NCI-H2196 treated with DMSO at 0.1 percent for 48 hours (cell line): ENCODE measurements at regions not wholly inside any gene's neighbourhood (a gene's known extent, or its start where the extent isn't known, plus 50 kb on each side); places are given as distances from the start of the nearest gene placed in this dataset.

Experiments
- DNase-seq: peaks from one replicate; lab custom pipeline; 2025; ENCODE audit not compliant: unreplicated experiment; lab: John Stamatoyannopoulos, UW

DNA sequence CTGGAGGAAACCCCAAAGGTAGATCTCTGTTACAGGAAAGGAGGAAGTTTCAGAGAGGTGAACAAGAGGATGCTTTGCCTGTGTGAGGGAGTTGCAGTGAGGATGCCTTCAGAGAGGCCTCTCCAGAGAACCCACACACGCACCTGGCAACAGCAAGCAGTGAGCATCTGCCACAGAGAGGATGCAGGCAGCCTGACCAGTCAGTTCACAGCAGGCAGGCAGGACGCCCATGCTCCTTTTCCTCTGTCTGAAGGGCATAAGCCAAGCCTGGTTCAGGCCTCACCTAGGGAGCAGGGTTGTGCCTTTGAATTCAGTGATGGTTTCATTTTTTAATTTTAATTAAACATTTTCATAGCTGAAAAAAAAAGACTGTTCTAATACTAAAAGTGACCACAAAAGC lies 346.0 kb upstream of the MARCKS start:
- DNase-seq: no peak

GRCh38 chr6:113512576-113512975 lies 344.6 kb upstream of the MARCKS start:
- DNase-seq: no peak

GRCh38 chr6:113513086-113513485 lies 344.1 kb upstream of the MARCKS start:
- DNase-seq: no peak

- no peak for DNase-seq
Observed at GRCh38 chr6:113522376-113522775, 334.8 kb upstream of the MARCKS start.

DNA sequence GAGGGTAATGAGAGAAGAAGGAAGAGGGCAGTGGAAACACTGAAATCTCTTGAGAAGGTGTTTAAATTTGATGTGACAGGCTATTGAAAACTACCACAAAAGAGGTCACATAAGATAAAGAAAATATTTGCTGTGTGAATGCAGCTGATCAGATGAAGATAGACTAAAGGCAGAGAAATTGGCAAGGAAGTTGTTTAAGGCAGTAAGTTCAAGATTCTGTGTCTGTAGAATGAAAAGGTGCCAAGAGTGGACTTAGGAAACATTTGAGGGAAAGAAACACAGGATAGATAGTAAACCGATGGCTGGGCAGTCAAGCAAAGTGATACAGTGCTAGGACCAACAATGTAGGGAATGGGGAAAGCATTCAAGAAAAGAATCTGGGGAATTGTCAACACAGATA lies 332.3 kb upstream of the MARCKS start:
- DNase-seq: no peak

DNA sequence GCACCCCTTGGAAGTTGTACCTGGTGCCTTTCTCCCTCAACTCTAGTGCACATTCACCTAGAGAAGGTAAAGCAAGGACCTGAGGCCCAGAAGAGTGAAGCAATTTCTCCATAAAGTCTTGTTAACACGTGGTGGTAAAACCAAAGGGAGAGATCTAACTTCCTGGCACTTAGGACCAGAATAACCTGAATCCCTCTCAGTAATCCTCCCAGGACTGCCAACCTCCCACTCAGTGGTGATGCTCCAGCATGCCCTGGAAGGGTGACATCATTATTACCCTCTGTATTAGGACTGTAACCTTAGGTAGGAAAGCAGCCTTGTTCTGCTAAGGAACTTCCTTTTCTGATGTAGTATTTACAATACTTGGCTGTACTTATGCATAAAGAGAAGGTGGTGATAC lies 330.6 kb upstream of the MARCKS start:
- DNase-seq: no peak

DNA sequence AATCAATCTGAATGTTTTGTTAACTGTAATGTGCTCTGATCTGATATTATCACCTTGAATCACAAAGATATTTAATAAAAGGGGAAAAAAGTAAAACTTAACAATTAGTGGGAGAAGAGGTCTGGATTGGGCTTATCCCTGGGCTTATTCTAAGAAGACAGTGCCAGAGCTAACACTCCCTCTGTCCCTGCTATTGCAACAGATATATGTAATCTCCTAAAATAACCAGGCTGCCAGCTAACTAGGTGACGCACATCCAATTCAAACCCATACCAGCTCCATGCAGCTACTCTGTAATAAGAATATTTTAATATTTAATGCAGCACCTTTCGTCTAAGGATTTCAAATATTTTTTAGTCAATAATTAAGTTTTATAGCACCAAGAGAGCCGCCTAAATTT lies 330.1 kb upstream of the MARCKS start:
- no peak for DNase-seq

GRCh38 chr6:113528111-113528510 lies 329.0 kb upstream of the MARCKS start:
- no peak for DNase-seq

DNA sequence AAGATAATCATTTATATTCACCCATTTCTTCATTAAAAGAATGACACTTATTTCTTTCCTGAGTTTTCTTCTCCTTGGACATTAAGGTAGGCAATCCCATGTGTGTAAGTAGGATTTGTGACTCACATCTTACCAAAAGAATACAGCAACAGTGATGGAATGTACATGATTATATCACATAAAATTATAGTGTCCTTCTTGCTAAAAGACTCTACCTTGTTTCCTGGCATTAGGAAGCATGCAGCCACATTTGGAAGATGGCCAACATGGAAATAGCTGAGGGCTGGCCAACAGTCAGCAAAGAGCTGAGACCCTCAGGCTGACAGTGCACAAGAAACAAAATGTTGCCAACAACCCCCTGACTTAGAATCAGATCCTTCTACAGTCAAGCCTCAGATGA lies 327.9 kb upstream of the MARCKS start:
- DNase-seq: no peak

DNA sequence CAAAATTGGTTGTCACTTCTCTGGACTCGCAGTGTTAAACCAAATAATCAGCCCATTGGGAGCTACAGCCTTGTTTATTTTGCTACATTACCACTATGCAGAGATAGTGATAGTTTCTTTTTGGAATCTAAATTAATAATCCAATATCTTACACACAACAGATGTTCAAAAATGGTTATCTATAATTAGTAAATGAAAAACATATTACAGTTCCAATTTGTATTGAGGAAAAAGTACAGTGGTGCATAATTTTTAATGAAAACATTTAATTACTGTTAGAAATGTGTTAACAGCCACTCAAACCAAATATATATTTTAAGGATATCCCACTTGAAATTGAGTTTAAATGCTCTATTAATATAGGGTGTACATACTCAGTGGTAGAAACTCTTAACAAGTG lies 327.3 kb upstream of the MARCKS start:
- DNase-seq: no peak

- DNase-seq: no peak
Observed at GRCh38 chr6:113530769-113531168, 326.4 kb upstream of the MARCKS start.

- DNase-seq: no peak
Observed at GRCh38 chr6:113539202-113539601, 317.9 kb upstream of the MARCKS start.

DNA sequence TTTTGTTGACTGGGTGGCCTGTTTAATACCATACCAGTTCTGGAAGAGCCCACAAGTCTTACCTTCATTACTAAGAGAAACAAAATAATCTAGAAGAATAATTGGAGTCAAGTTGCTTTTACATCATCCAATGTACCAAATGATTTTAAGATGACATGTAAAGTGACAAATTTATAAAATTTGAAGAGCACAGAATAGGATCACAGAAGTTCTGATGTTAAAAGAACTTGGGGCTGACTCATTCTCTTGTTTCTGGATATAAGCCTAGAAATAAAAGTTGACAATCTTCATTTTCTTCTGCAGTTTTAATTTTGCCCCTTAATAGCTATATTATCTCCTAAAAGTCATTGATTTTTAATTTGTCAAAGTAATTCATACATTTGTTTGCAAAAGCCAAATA lies 317.5 kb upstream of the MARCKS start:
- DNase-seq: no peak

DNA sequence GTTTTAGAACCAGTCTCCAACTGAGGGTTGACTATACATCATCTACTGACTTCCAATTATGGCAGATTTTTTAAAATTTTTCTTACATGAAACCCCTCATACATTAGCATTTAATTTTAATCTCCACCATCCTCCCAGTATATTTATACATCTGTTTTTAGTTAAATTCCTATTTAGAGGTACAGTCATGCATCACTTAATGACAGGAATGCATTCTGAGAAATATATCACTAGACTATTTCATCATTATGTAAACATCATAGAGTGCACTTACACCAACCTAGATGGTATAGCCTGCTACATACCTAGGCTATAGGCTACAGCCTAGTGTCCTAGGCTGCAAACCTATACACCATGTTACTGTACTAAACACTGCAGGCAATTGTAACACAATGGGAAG lies 316.7 kb upstream of the MARCKS start:
- no peak for DNase-seq

DNA sequence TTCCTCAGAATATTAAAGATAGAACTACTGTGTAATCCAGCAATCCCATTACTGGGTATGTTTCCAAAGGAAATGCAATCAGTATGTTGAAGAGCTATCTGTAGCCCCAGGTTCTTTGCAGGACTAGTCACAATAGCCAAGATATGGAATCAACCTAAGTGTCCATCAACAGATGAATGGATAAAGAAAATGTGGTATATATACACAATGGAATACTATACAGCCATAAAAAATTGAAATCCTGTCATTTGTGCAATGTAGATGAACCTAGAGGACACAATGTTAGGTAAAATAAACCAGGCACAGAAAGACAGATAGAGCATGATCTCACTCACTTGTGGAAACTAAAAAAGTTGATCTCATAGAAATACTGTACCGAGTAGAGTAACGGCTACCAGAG lies 306.0 kb upstream of the MARCKS start:
- DNase-seq: no peak

GRCh38 chr6:113556775-113557174 lies 300.4 kb upstream of the MARCKS start:
- DNase-seq: no peak

GRCh38 chr6:113558431-113558830 lies 298.7 kb upstream of the MARCKS start:
- DNase-seq: no peak

GRCh38 chr6:113558966-113559365 lies 298.2 kb upstream of the MARCKS start:
- DNase-seq: no peak

DNA sequence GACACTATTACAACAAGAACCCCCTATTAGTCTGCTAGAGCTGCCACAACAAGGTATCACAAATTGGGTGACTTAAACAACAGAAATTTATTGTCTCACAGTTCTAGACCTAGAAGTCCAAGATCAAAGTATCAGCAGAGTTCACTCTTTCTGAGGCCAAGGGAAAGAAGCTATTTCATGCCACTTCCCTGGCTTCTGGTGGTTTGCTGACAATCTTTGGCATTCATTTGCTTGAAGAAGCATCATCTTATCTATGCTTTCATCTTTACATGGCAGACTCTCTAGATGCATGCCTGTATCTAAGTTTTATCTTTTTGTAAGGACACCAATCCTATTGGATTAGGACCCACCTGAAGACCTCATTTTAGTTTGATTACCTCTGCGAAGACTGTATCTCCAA lies 296.8 kb upstream of the MARCKS start:
- no peak for DNase-seq

GRCh38 chr6:113560908-113561307 lies 296.2 kb upstream of the MARCKS start:
- DNase-seq: no peak

GRCh38 chr6:113562248-113562647 lies 294.9 kb upstream of the MARCKS start:
- no peak for DNase-seq

DNA sequence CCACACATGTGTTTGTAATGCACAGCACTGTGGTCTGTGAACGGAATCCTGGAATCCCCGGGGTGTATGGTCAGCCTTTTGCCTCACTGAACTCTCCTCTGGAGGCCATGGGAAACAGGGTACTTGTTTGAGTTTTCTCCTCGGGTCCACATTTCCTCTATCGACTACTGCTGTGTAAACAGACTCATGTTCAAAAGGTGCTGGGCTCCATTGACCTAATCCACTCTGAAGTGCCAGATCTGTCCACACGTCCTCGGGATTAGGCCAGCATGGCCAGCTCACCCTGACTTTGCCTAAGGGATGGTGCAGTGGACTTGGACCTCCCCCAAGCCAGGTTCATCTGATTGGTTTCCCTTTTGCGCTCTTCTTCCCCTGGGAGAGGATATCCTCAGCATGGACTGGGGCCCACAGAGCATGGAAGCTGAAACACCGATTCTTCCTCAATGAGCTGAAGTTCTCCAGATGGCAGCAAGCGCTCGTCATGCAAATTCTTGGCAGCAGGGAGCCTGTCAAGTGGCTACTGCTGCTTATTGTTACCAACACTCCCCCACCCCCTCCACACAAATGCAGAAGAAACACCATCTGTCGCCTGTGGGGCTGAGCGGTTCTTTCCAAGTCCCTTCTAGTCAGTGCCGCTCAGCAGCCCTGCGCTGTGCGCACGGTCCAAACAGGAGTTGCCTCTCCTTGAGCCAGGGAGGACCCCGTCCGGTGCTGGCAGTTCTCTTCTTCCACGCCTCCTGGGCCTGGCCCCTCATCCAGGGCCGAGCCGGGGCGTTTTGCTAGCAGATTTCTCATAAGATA lies 292.6 kb upstream of the MARCKS start:
- DNase-seq: peak; percentile 97

GRCh38 chr6:113565306-113565705 lies 291.8 kb upstream of the MARCKS start:
- DNase-seq: no peak
